GM23338 (cell line): ENCODE measurements at regions not wholly inside any gene's neighbourhood (a gene's known extent, or its start where the extent isn't known, plus 50 kb on each side); places are given as distances from the start of the nearest gene placed in this dataset.

ENCODE experiments used
- ATAC-seq: fragments of 200-7000 bp; cut with Tn5 transposase; 3 replicates; pipeline ENCODE4 v1.9.1; 2020
- DNase-seq: peaks from one replicate; pipeline ENCODE4 v3.0.0-alpha.2; 2015; ENCODE audit warnings: low spot score
- H2AFZ ChIP-seq: fragments of 200-600 bp; sonication (generic); 2 replicates; pipeline ENCODE4 v1.8.0; 2016; ENCODE audit warnings: antibody characterized with exemption, mild to moderate bottlenecking, moderate library complexity
- H3F3A ChIP-seq: fragments of 200-600 bp; sonication (generic); replicated peaks from 2 replicates; pipeline ENCODE4 v1.8.0; 2017; ENCODE audit warnings: antibody characterized with exemption, mixed run types, low read depth
- H3K27ac ChIP-seq: fragments of 200-600 bp; sonication (generic); 2 replicates; pipeline ENCODE4 v1.6.1; 2016; ENCODE audit warnings: low read depth
- H3K27me3 ChIP-seq: fragments of 200-600 bp; sonication (generic); 2 replicates; pipeline ENCODE4 v1.8.0; 2016; ENCODE audit warnings: mild to moderate bottlenecking, mixed run types, moderate library complexity; ENCODE audit not compliant: insufficient read depth
- H3K36me3 ChIP-seq: fragments of 200-600 bp; sonication (generic); 2 replicates; pipeline ENCODE4 v1.8.0; 2016; ENCODE audit warnings: mild to moderate bottlenecking; ENCODE audit not compliant: insufficient read depth
- H3K4me1 ChIP-seq: fragments of 200-600 bp; sonication (generic); 2 replicates; pipeline ENCODE4 v1.8.0; 2016; ENCODE audit warnings: mild to moderate bottlenecking, moderate library complexity; ENCODE audit not compliant: insufficient read depth
- H3K4me2 ChIP-seq: fragments of 200-600 bp; sonication (generic); 2 replicates; pipeline ENCODE4 v1.7.1; 2017; ENCODE audit warnings: mixed run types
- H3K4me3 ChIP-seq: fragments of 200-600 bp; sonication (generic); 2 replicates; pipeline ENCODE4 v1.6.1; 2016; ENCODE audit warnings: mixed run types
- H3K79me2 ChIP-seq: fragments of 200-600 bp; sonication (generic); replicated peaks from 2 replicates; pipeline ENCODE4 v1.8.0; 2017; ENCODE audit warnings: mild to moderate bottlenecking; ENCODE audit not compliant: insufficient read depth
- H3K9me2 ChIP-seq: fragments of 200-600 bp; sonication (generic); 2 replicates; pipeline ENCODE4 v1.8.0; 2017; ENCODE audit not compliant: insufficient read depth
- H4K20me1 ChIP-seq: fragments of 200-600 bp; sonication (generic); replicated peaks from 2 replicates; pipeline ENCODE4 v1.8.0; 2017; ENCODE audit warnings: mild to moderate bottlenecking; ENCODE audit not compliant: insufficient read depth
- H3K27ac Mint-ChIP-seq: 2 replicates; pipeline ENCODE4 v1.8.0; 2020; ENCODE audit warnings: inconsistent platforms, mild to moderate bottlenecking, moderate library complexity, mixed read lengths
- H3K27me3 Mint-ChIP-seq: 3 replicates; pipeline ENCODE4 v1.8.0; 2022; ENCODE audit warnings: low read depth, mild to moderate bottlenecking, moderate library complexity, mixed read lengths, inconsistent platforms; ENCODE audit not compliant: insufficient read depth, poor library complexity
- H3K36me3 Mint-ChIP-seq: 3 replicates; pipeline ENCODE4 v1.8.0; 2021; ENCODE audit warnings: low read depth, mild to moderate bottlenecking, inconsistent platforms, moderate library complexity, mixed read lengths
- H3K4me1 Mint-ChIP-seq: 3 replicates; pipeline ENCODE4 v1.8.0; 2020; ENCODE audit warnings: mild to moderate bottlenecking, inconsistent platforms, mixed read lengths
- H3K4me3 Mint-ChIP-seq: 3 replicates; pipeline ENCODE4 v1.8.0; 2021; ENCODE audit warnings: moderate library complexity, mild to moderate bottlenecking, inconsistent platforms, mixed read lengths
- H3K9me3 Mint-ChIP-seq: 3 replicates; pipeline ENCODE4 v1.8.0; 2020; ENCODE audit warnings: moderate library complexity, mild to moderate bottlenecking, inconsistent platforms, mixed read lengths
- CREB1 ChIP-seq: fragments of 250-450 bp; sonication (Bioruptor Pico); IDR thresholded peaks from 2 replicates; pipeline ENCODE4 v1.5.0; 2020; ENCODE audit warnings: low read depth, mild to moderate bottlenecking, moderate library complexity
- ETS1 ChIP-seq: IDR thresholded peaks from 2 replicates; pipeline ENCODE4 v1.6.1; 2016; ENCODE audit warnings: antibody characterized with exemption
- EZH2 ChIP-seq: fragments of 200-600 bp; sonication (generic); IDR thresholded peaks from one replicate; pipeline ENCODE4 v1.8.0; 2017; ENCODE audit warnings: antibody characterized with exemption, mild to moderate bottlenecking, low read depth; ENCODE audit not compliant: unreplicated experiment
- EZH2phosphoT487 ChIP-seq: fragments of 200-600 bp; sonication (generic); IDR thresholded peaks from one replicate; pipeline ENCODE4 v1.8.1; 2018; ENCODE audit warnings: antibody characterized with exemption; ENCODE audit not compliant: unreplicated experiment
- JUNB ChIP-seq: IDR thresholded peaks from one replicate; pipeline ENCODE4 v1.6.1; 2016; ENCODE audit warnings: antibody characterized with exemption; ENCODE audit not compliant: unreplicated experiment
- NANOG ChIP-seq: IDR thresholded peaks from 2 replicates; pipeline ENCODE4 v1.6.1; 2016; ENCODE audit warnings: antibody characterized with exemption, borderline replicate concordance
- POLR2AphosphoS5 ChIP-seq: IDR thresholded peaks from 2 replicates; pipeline ENCODE4 v1.6.1; 2016; ENCODE audit warnings: antibody characterized with exemption, low read depth
- REST ChIP-seq: IDR thresholded peaks from one replicate; pipeline ENCODE4 v1.6.1; 2018; ENCODE audit warnings: antibody characterized with exemption; ENCODE audit not compliant: unreplicated experiment
- STAT1 ChIP-seq: IDR thresholded peaks from one replicate; pipeline ENCODE4 v1.6.1; 2016; ENCODE audit warnings: antibody characterized with exemption; ENCODE audit not compliant: unreplicated experiment
- ZNF114 ChIP-seq: fragments of 250-450 bp; sonication (Bioruptor Pico); IDR thresholded peaks from 2 replicates; pipeline ENCODE4 v1.5.0; 2020; ENCODE audit warnings: mild to moderate bottlenecking, moderate library complexity
- ZNF331 ChIP-seq: fragments of 250-450 bp; sonication (Bioruptor Pico); IDR thresholded peaks from 2 replicates; pipeline ENCODE4 v1.5.0; 2020; ENCODE audit warnings: low read depth, mild to moderate bottlenecking, moderate library complexity
- ZNF462 ChIP-seq: fragments of 250-450 bp; sonication (Bioruptor Pico); IDR thresholded peaks from 2 replicates; pipeline ENCODE4 v1.5.0; 2020; ENCODE audit warnings: mild to moderate bottlenecking, moderate library complexity
- TF ChIP-seq, protein P1 (sequence below), 2 experiments: fragments of 200-600 bp in 1 of 2; sonication (generic) in 1 of 2; conservative IDR thresholded peaks; 2 replicates each; pipeline versions ENCODE4 v1.5.1 to v1.6.1; 2016 to 2017; ENCODE audit warnings: antibody characterized with exemption in 2 of 2, low read depth in 2 of 2, mild to moderate bottlenecking in 2 of 2, moderate library complexity in 1 of 2

DNA sequence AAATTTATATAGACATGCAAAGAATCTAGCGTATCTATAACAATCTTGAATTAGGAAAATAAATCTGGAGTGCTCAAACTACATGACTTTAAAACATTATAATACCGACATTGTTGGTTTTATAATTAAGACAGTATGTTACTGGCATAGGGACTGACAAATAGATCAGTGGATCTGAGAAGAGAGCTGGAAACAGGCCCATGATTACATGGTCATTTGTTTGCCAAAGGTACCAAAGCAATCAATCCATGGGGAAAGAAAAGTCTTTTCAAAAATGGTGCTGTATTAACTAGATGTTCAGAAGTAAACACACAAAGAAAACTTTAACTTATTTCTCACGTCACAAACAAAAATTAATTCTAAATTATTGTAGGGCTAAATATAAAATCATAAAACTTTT lies 124.2 kb downstream of the BCL2L11 start:
- no peak for ATAC-seq
- no peak overlapping the region for H3K4me3 Mint-ChIP-seq

More for the DNA sequence above, 124.2 kb downstream of the BCL2L11 start:
- Mint-ChIP-seq H3K9me3 (no peaks in the 10 kb centered on the region), H3K27ac (no peak overlapping the region), H3K36me3 (no peaks in the 10 kb centered on the region), H3K27me3 (no peaks in the 10 kb centered on the region), H3K4me1 (no peaks in the 10 kb centered on the region)
- H3K4me3 ChIP-seq, result no peak overlapping the region
- H4K20me1 ChIP-seq, result no peaks in the 10 kb centered on the region
- no peak for DNase-seq
- H3K27me3 ChIP-seq, result no peaks in the 10 kb centered on the region
- H3K9me2 ChIP-seq, result peaks cover 2% of the 10 kb centered on the region; the same call in 1 of the 2 replicates
- no peak overlapping the region for H3K27ac ChIP-seq
- no peaks in the 10 kb centered on the region for H3F3A ChIP-seq
- no peak overlapping the region for H2AFZ ChIP-seq
- TF ChIP-seq ETS1, result no peak
- TF ChIP-seq REST, result no peak
- TF ChIP-seq EZH2phosphoT487, result no peak
- no peak for TF ChIP-seq EZH2
- no peak for TF ChIP-seq POLR2AphosphoS5
- no peak for TF ChIP-seq CREB1 (CRISPR knock-in tag)
- TF ChIP-seq ZNF331 (CRISPR knock-in tag), result no peak
- TF ChIP-seq, protein P1, sequence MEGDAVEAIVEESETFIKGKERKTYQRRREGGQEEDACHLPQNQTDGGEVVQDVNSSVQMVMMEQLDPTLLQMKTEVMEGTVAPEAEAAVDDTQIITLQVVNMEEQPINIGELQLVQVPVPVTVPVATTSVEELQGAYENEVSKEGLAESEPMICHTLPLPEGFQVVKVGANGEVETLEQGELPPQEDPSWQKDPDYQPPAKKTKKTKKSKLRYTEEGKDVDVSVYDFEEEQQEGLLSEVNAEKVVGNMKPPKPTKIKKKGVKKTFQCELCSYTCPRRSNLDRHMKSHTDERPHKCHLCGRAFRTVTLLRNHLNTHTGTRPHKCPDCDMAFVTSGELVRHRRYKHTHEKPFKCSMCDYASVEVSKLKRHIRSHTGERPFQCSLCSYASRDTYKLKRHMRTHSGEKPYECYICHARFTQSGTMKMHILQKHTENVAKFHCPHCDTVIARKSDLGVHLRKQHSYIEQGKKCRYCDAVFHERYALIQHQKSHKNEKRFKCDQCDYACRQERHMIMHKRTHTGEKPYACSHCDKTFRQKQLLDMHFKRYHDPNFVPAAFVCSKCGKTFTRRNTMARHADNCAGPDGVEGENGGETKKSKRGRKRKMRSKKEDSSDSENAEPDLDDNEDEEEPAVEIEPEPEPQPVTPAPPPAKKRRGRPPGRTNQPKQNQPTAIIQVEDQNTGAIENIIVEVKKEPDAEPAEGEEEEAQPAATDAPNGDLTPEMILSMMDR (conservative IDR thresholded peaks at IDR 0.05; ENCODE audit: low read depth in 2 of 2), result no peak
- TF ChIP-seq NANOG, result no peak
- no peak for TF ChIP-seq JUNB
- no peak for TF ChIP-seq ZNF114 (CRISPR knock-in tag)
- no peak for TF ChIP-seq ZNF462 (CRISPR knock-in tag)
- no peak for TF ChIP-seq STAT1
- H3K79me2 ChIP-seq, result no peaks in the 10 kb centered on the region
- no peak overlapping the region for H3K4me2 ChIP-seq
- H3K4me1 ChIP-seq, result no peaks in the 10 kb centered on the region
- H3K36me3 ChIP-seq, result no peaks in the 10 kb centered on the region
